ENCODE measurements at regions not wholly inside any gene's neighbourhood (a gene's known extent, or its start where the extent isn't known, plus 50 kb on each side); places are given as distances from the start of the nearest gene placed in this dataset.

DNA sequence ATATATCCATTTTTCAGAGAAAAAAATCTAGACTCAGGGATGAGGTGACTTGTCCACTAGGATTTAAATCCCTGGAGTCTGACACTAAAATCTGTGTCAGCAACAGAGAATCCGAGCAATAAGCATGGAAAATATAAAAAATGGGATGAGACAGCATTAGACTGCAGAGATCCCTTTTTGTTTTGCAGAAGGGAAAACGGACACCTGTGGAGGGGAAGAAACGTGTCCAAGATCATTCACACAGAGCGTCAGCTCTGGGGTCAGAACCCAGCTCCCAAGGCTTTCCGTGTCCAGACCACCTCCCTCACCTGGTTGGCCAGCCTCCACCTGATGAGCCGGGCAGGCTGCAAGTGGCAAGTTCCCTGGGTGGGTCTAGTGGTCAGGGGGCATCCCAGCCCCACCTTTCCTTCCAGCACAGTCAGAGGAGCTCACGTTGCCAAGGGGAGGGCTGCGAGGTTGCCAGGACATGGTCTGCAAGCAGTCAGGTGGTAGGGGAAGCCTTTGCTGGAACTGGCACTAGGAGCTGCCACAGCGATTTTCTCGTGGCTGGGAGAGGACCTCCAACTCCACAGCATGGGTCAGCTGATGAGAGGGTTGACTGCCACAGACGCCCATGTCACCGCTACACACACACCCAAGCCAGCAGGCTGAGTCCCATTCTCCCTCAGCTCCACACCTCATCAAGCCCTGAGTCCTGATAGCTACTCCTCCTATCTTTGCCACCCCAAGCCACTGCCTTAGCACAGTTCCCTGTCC lies 65.9 kb upstream of the CPLX2 start:
- no peak for DNase-seq
- peaks cover 0 to 58% (median 21%) of the 10 kb centered on the region in 7 donors for H3K27me3 ChIP-seq

DNA sequence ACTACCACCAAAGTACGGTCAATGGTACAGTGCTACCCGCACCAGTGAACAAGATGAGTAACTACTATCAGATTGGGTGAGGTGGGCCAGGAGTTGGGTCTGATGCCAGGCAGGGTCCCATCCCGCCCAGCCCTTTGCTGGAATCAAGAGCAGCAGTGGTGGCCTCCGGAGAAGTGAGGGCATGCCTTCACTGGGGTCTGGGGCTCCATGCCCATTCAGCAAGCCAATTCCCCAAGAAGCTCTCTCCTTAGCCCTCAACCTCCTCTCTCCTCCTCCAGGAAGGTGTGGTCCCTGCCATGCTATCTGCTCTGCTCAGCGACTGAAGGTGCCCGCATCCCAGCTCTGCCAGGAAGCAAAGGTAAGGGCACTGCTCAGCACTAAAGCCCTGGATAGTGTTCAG lies 62.7 kb upstream of the CPLX2 start:
- no peaks in the 10 kb centered on the region for H3K9me3 ChIP-seq
- H3K27me3 ChIP-seq = peaks cover 0 to 28% (median 8%) of the 10 kb centered on the region in 7 donors
- peaks cover 0 to 5% (median 0%) of the 10 kb centered on the region in 9 donors for H3K4me1 ChIP-seq
- DNase-seq (no peak), ATAC-seq (no peak)
- intact Hi-C loops (cut with DNase I) = no loop called here
- WGBS, 2 donors = 87 to 89% methylated on average over 6 of the region's 6 CpGs
- H3K4me3 ChIP-seq = no peak overlapping the region
- TF ChIP-seq, protein P1, sequence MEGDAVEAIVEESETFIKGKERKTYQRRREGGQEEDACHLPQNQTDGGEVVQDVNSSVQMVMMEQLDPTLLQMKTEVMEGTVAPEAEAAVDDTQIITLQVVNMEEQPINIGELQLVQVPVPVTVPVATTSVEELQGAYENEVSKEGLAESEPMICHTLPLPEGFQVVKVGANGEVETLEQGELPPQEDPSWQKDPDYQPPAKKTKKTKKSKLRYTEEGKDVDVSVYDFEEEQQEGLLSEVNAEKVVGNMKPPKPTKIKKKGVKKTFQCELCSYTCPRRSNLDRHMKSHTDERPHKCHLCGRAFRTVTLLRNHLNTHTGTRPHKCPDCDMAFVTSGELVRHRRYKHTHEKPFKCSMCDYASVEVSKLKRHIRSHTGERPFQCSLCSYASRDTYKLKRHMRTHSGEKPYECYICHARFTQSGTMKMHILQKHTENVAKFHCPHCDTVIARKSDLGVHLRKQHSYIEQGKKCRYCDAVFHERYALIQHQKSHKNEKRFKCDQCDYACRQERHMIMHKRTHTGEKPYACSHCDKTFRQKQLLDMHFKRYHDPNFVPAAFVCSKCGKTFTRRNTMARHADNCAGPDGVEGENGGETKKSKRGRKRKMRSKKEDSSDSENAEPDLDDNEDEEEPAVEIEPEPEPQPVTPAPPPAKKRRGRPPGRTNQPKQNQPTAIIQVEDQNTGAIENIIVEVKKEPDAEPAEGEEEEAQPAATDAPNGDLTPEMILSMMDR (IDR thresholded peaks at IDR 0.05) = no peak
- H3K27ac ChIP-seq = no peak overlapping the region
- no peaks in the 10 kb centered on the region for H3K36me3 ChIP-seq

More for the DNA sequence above, 65.9 kb upstream of the CPLX2 start:
- WGBS, 2 donors = 68 to 70% methylated on average over 12 of the region's 12 CpGs
- H3K36me3 ChIP-seq = no peaks in the 10 kb centered on the region
- no peaks in the 10 kb centered on the region for H3K9me3 ChIP-seq
- intact Hi-C loops (cut with DNase I) = no loop called here
- TF ChIP-seq, protein P1 (IDR thresholded peaks at IDR 0.05) = no peak
- H3K4me1 ChIP-seq = peaks cover 0 to 5% (median 0%) of the 10 kb centered on the region in 9 donors
- no peak for ATAC-seq
- H3K4me3 ChIP-seq = no peak overlapping the region
- no peak overlapping the region for H3K27ac ChIP-seq

DNA sequence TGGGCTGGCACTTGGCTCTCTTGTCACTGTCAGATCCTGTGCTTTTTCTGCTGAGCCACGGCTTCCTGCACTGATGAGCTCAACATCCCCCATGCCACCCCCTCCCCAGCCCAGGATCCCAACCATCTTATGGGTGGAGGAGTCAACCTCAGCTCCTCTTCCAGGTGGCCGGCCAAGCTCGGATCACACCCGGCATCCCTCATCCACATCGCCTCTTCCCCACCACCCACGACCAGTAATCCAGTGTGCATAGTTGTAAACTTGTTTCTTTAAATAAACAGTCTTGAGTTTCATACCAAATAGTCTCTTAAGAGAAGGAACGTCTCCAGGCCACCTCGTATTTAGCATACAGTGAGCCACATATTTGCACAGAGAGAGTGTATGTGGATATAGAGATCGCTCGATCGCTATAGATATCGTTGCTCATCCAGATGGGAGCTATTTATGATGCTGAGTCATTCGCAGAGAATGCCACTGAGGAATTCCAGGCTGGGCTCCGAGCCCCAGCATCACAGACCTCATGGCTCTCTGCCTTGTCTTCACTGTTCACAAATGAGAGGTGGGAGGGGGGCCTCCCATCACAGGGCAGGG lies 61.8 kb upstream of the CPLX2 start:
- intact Hi-C loops (cut with DNase I) = no loop called here
- Histone ChIP-seq H3K36me3 (no peaks in the 10 kb centered on the region), H3K27me3 (peaks cover 0 to 35% (median 6%) of the 10 kb centered on the region in 7 donors), H3K4me3 (no peak overlapping the region), H3K27ac (no peak overlapping the region), H3K9me3 (no peaks in the 10 kb centered on the region), H3K4me1 (peaks cover 0 to 5% (median 0%) of the 10 kb centered on the region in 9 donors)
- peak in 3 of 8 donors; percentile 40 to 57 (median 53) for ATAC-seq
- TF ChIP-seq, protein P1 (IDR thresholded peaks at IDR 0.05) = no peak
- WGBS, 2 donors = 23 to 30% methylated on average over 14 of the region's 14 CpGs
- DNase-seq = no peak

DNA sequence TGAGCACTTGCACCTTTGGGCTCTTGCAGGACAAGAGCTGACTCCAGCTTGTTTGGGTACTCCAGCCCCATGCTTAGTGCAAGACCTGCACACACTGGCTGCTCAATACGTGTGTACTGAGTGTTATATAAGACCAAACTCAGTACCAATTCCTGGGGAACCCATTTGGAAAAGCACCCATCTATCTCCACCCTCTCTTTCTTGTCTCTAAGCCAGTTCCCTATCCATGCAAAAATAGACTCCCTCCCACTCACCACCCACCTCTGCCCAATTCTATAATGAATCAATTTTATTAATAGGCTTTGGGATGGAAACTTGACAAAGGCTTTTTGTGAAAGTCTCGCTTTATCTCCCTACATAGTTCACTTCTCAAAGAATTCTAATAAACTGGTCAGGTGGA lies 60.9 kb upstream of the CPLX2 start:
- 68 to 73% methylated on average over 2 of the region's 2 CpGs for WGBS, 2 donors
- Histone ChIP-seq H3K36me3 (no peaks in the 10 kb centered on the region), H3K9me3 (no peaks in the 10 kb centered on the region), H3K27ac (no peak overlapping the region), H3K4me1 (peaks cover 0 to 5% (median 0%) of the 10 kb centered on the region in 9 donors), H3K4me3 (no peak overlapping the region), H3K27me3 (peaks cover 0 to 42% (median 5%) of the 10 kb centered on the region in 7 donors)
- TF ChIP-seq, protein P1 (IDR thresholded peaks at IDR 0.05) = no peak
- intact Hi-C loops (cut with DNase I) = no loop called here
- DNase-seq (no peak), ATAC-seq (no peak)

Measured in heart right ventricle (tissue), 16 donors.